HG03095 (cell line): ENCODE measurements at regions not wholly inside any gene's neighbourhood (a gene's known extent, or its start where the extent isn't known, plus 50 kb on each side); places are given as distances from the start of the nearest gene placed in this dataset.
"Not testable (repeated sequence)": the region's sequence is repeated elsewhere in the genome, so short reads cannot be mapped to it uniquely, and the experiment has no call there.

ENCODE experiments used
- ATAC-seq: cut with Tn5 transposase; IDR thresholded peaks from one replicate; pipeline ENCODE4 v1.9.1; 2021; ENCODE audit warnings: moderate library complexity; ENCODE audit not compliant: unreplicated experiment

GRCh38 chr11:96878299-96879051, 488.7 kb downstream of the JRKL start:
- no peak for ATAC-seq

GRCh38 chr11:96882622-96883021, 492.8 kb downstream of the JRKL start:
- not testable (repeated sequence) for ATAC-seq

GRCh38 chr11:96885405-96885804, 495.6 kb downstream of the JRKL start:
- no peak for ATAC-seq

- no peak for ATAC-seq
Measured at GRCh38 chr11:96885912-96886311, 496.1 kb downstream of the JRKL start.

- ATAC-seq = no peak
Measured at GRCh38 chr11:96893988-96894387, 504.2 kb downstream of the JRKL start.

- no peak for ATAC-seq
Measured at GRCh38 chr11:96894587-96894986, 504.8 kb downstream of the JRKL start.

GRCh38 chr11:96899971-96900370, 510.2 kb downstream of the JRKL start:
- ATAC-seq = no peak

GRCh38 chr11:96905143-96905542, 515.3 kb downstream of the JRKL start:
- ATAC-seq = no peak

- no peak for ATAC-seq
Measured at GRCh38 chr11:96905663-96906062, 515.9 kb downstream of the JRKL start.

- ATAC-seq = no peak
Measured at GRCh38 chr11:96906476-96906875, 516.7 kb downstream of the JRKL start.

- ATAC-seq = no peak
Measured at GRCh38 chr11:96925862-96926261, 536.0 kb downstream of the JRKL start.

- ATAC-seq = no peak
Measured at GRCh38 chr11:96940227-96940626, 550.4 kb downstream of the JRKL start.

- ATAC-seq = no peak
Measured at GRCh38 chr11:96942855-96943254, 553.0 kb downstream of the JRKL start.

- ATAC-seq = no peak
Measured at GRCh38 chr11:96943970-96944369, 554.2 kb downstream of the JRKL start.

GRCh38 chr11:96948066-96948465, 558.3 kb downstream of the JRKL start:
- ATAC-seq = no peak

GRCh38 chr11:96949464-96949863, 559.7 kb downstream of the JRKL start:
- no peak for ATAC-seq

- no peak for ATAC-seq
Measured at GRCh38 chr11:96954587-96955242, 564.9 kb downstream of the JRKL start.

- no peak for ATAC-seq
Measured at GRCh38 chr11:96960476-96960875, 570.7 kb downstream of the JRKL start.

- ATAC-seq = no peak
Measured at GRCh38 chr11:96960926-96961325, 571.1 kb downstream of the JRKL start.

- ATAC-seq = no peak
Measured at GRCh38 chr11:96961931-96962330, 572.1 kb downstream of the JRKL start.

GRCh38 chr11:96963375-96963774, 573.6 kb downstream of the JRKL start:
- no peak for ATAC-seq

GRCh38 chr11:96964661-96965060, 574.8 kb downstream of the JRKL start:
- no peak for ATAC-seq

- ATAC-seq = no peak
Measured at GRCh38 chr11:96967616-96968015, 577.8 kb downstream of the JRKL start.
